Memory B cell (primary cell): ENCODE measurements at regions not wholly inside any gene's neighbourhood (a gene's known extent, or its start where the extent isn't known, plus 50 kb on each side); places are given as distances from the start of the nearest gene placed in this dataset.
"Not testable (repeated sequence)": the region's sequence is repeated elsewhere in the genome, so short reads cannot be mapped to it uniquely, and the experiment has no call there.

Experiments used
- ATAC-seq: fragments of 150-1000 bp; cut with Tn5 transposase; 2 replicates; pipeline ENCODE4 v1.10.0; 2021; ENCODE audit warnings: low read depth, mild to moderate bottlenecking, moderate library complexity
- DNase-seq, 2 donors: peaks; one replicate each; pipeline ENCODE4 v3.0.0; 2022; ENCODE audit warnings: low spot score in 2 of 2
- H3K27ac Mint-ChIP-seq: one replicate; pipeline ENCODE4 v1.8.0; 2022; ENCODE audit warnings: mild to moderate bottlenecking, moderate library complexity, mixed read lengths
- H3K27me3 Mint-ChIP-seq: one replicate; pipeline ENCODE4 v1.8.0; 2022; ENCODE audit warnings: mixed read lengths
- H3K36me3 Mint-ChIP-seq: one replicate; pipeline ENCODE4 v1.8.0; 2022; ENCODE audit warnings: mild to moderate bottlenecking, mixed read lengths
- H3K4me1 Mint-ChIP-seq: one replicate; pipeline ENCODE4 v1.8.0; 2022; ENCODE audit warnings: mixed read lengths
- H3K4me3 Mint-ChIP-seq: one replicate; pipeline ENCODE4 v1.8.0; 2022; ENCODE audit warnings: mild to moderate bottlenecking, moderate library complexity, mixed read lengths
- H3K9me3 Mint-ChIP-seq: one replicate; pipeline ENCODE4 v1.8.0; 2022; ENCODE audit warnings: mixed read lengths

DNA sequence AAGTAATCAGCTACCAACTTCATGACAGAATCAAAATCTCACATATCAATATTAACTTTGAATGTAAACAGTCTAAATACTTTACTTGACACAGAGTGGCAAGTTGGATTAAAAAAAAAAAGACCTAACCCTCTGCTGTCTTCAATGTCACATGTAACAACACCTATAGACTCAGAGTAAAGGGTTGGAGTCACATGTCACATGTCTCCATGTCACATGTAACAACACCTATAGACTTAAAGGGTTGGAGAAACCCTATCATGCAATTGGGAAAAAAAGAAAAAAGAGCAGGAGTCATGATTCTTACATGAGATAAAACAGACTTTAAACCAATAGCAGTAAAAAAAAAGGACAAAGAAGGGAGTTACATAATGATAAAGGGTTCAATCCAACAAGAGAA, 665.3 kb upstream of the LRRTM1 start:
- no peaks in the 10 kb centered on the region for H3K4me1 Mint-ChIP-seq
- H3K27me3 Mint-ChIP-seq, result no peaks in the 10 kb centered on the region
- H3K36me3 Mint-ChIP-seq, result no peaks in the 10 kb centered on the region
- peaks cover 14% of the 10 kb centered on the region for H3K9me3 Mint-ChIP-seq
- no peak overlapping the region for H3K4me3 Mint-ChIP-seq
- ATAC-seq (no peak), DNase-seq (no peak)
- H3K27ac Mint-ChIP-seq, result no peak overlapping the region

DNA sequence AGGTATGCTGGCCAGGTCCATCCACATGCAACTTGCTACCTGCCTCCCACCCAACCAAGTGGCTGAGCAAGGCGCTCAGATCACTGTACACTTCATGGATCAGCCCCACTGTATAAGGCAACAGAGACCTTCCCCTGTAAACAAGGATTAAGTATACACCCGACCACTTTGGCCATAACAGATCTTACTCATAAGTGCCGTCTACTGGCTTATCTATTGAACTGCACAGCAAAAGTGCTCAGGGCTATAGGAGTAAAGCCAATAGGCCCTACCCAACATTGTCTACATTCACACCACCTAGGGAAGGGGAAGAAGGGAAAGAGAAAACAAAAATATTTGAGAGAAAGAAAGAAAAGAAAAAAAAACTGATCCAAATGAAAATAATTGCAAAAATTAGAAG, 663.9 kb upstream of the LRRTM1 start:
- Mint-ChIP-seq H3K9me3 (peaks cover 12% of the 10 kb centered on the region), H3K27ac (no peak overlapping the region), H3K4me3 (no peak overlapping the region), H3K36me3 (no peaks in the 10 kb centered on the region), H3K27me3 (no peaks in the 10 kb centered on the region), H3K4me1 (no peaks in the 10 kb centered on the region)
- ATAC-seq (no peak), DNase-seq (no peak)

DNA sequence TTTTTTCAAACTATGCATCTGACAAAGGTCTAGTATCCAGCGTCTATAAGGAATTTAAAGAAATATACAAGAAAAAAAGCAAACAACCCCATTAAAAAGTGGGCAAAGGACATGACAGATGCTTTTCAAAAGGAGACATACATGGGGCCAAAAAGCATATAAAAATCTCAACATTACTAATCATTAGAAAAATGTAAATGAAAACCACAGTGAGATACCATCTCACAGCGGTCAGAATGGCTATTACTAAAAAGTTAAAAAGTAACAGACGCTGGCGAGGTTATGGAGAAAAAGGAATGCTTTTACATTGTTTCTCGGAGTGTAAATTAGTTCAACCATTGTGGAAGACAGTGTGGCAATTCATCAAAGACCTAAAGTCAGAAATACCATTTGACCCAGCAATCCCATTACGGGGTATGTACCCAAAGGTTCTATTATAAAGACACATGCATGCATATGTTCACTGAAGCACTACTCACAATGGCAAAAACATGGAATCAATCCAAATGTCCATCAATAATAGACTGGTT, 643.1 kb upstream of the LRRTM1 start:
- H3K27me3 Mint-ChIP-seq, result no peaks in the 10 kb centered on the region
- no peaks in the 10 kb centered on the region for H3K4me1 Mint-ChIP-seq
- H3K27ac Mint-ChIP-seq, result no peak overlapping the region
- ATAC-seq, result no peak
- H3K36me3 Mint-ChIP-seq, result no peaks in the 10 kb centered on the region
- DNase-seq, result no peak
- peaks cover 2% of the 10 kb centered on the region for H3K9me3 Mint-ChIP-seq
- no peak overlapping the region for H3K4me3 Mint-ChIP-seq

DNA sequence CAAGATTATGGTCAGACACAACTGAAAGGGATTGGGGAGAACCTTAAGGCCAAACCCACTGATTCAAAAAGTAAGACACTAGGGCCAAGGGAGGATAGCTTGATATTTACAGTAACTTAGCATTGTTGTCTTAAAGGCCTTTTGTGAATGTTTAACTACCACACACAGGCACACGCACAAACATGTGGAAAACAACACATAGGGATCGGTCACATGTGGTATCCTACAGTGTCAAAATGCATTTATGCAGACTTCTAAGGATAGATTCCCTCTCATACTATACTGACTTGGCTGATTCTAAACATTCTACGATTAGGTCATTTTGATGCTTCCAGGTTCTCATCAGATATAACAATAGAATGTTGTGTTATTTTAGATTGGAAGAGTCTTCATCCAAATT, 638.9 kb upstream of the LRRTM1 start:
- no peak overlapping the region for H3K4me3 Mint-ChIP-seq
- no peak for ATAC-seq

DNA sequence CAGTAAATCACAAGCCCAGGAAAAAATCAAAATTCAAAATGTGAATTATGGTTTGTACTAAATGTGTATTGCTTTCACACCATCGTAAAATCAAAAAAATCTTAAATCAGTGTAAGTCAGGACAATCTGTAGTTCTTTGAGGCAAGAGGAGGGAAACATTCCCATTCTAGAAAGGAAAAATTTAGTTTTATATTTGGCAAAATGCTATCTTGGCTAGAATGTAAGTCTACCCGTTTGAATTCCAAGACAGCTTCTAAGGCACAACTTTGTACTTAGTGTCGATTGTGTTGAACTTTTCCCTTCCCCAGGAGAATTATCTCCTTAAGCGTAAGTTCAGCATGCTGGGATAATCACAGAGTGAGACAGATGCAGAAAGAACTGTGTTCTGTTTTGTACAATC, 638.2 kb upstream of the LRRTM1 start:
- H3K4me3 Mint-ChIP-seq, result no peak overlapping the region
- H3K4me1 Mint-ChIP-seq, result no peaks in the 10 kb centered on the region
- DNase-seq, result no peak
- H3K27ac Mint-ChIP-seq, result no peak overlapping the region
- H3K9me3 Mint-ChIP-seq, result peaks cover 1% of the 10 kb centered on the region
- ATAC-seq, result no peak
- H3K36me3 Mint-ChIP-seq, result no peaks in the 10 kb centered on the region
- no peaks in the 10 kb centered on the region for H3K27me3 Mint-ChIP-seq

More for the DNA sequence above, 638.9 kb upstream of the LRRTM1 start:
- Mint-ChIP-seq H3K4me1 (no peaks in the 10 kb centered on the region), H3K27ac (no peak overlapping the region), H3K36me3 (no peaks in the 10 kb centered on the region), H3K9me3 (peaks cover 1% of the 10 kb centered on the region), H3K27me3 (no peaks in the 10 kb centered on the region)
- no peak for DNase-seq

DNA sequence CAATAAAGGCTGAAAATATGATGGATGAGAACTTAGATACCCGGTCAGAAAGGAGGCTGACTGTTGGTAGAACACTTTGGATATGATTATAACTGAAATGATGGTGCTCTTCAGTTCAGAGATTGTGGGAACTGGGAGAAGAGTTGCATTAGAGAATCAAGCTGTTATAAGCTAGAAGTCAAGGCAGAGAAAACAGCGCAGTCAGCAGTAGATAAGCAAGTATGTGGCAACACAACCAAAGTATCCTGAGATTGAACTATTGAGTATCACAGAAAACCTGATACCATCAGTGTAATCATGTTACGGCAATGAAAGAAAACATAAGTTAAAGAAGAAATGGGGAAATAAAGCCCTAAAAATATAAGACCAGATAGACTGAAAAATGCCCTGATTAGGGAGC, 633.9 kb upstream of the LRRTM1 start:
- no peaks in the 10 kb centered on the region for H3K27me3 Mint-ChIP-seq
- no peaks in the 10 kb centered on the region for H3K36me3 Mint-ChIP-seq
- ATAC-seq (no peak), DNase-seq (no peak)
- peaks cover 7% of the 10 kb centered on the region for H3K9me3 Mint-ChIP-seq
- H3K4me1 Mint-ChIP-seq, result no peaks in the 10 kb centered on the region
- no peak overlapping the region for H3K27ac Mint-ChIP-seq
- H3K4me3 Mint-ChIP-seq, result no peak overlapping the region

DNA sequence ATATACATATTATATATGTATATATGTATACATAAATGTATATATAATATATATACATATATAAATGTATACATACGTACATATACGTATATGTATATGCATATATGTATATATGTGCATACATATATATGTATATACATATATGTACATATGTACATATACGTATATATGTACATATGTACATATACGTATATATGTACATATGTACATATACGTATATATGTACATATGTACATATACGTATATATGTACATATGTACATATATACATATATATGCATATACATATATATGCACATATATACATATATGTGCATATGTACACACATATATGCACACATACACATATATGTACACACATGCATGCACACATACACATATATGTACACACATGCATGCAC, 627.3 kb upstream of the LRRTM1 start:
- H3K27me3 Mint-ChIP-seq, H3K36me3 Mint-ChIP-seq, H3K4me1 Mint-ChIP-seq, H3K4me3 Mint-ChIP-seq, ATAC-seq, DNase-seq, H3K27ac Mint-ChIP-seq: not testable (repeated sequence)
- peaks cover 14% of the 10 kb centered on the region for H3K9me3 Mint-ChIP-seq

DNA sequence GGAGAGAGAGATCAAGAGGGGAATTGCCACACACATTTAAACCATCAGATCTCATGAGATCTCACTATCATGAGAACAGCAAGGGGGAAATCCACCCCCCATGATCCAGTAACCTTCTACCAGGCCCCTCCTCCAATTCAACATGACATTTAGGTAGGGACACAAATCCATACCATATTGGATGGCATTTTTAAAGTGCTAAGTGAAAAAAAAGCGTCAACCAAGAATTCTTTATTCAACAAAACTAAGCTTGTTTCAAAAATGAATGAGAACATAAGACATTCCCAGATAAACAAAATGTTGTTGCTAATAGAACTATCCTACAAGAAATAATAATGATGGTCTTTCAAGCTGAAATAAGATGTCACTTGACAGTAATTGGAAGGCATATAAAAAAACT, 626.2 kb upstream of the LRRTM1 start:
- no peak overlapping the region for H3K27ac Mint-ChIP-seq
- no peaks in the 10 kb centered on the region for H3K36me3 Mint-ChIP-seq
- H3K27me3 Mint-ChIP-seq, result no peaks in the 10 kb centered on the region
- no peak for ATAC-seq
- no peak for DNase-seq
- H3K4me1 Mint-ChIP-seq, result no peaks in the 10 kb centered on the region
- peaks cover 11% of the 10 kb centered on the region for H3K9me3 Mint-ChIP-seq
- H3K4me3 Mint-ChIP-seq, result no peak overlapping the region

DNA sequence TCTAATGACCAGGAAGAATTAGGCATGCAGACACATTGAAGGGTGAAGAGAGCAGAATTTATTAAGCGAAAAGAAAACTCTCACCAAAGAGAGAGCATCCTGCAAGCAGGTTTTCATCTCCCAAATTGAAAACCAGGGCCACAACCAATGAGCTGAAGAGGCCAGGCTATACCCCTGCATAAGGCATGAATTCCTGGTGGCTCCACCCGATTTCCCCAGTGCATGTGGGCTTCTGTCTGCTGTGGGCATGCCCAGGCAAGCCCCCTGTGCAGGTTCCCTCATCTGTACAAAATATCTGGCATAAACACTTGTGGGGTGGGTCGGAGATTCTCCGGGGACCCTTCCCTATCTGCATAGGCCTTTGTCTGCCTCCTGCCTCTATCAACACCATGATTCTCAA, 621.6 kb upstream of the LRRTM1 start:
- Mint-ChIP-seq H3K27ac (no peak overlapping the region), H3K4me1 (no peaks in the 10 kb centered on the region), H3K27me3 (no peaks in the 10 kb centered on the region), H3K9me3 (peaks cover 13% of the 10 kb centered on the region), H3K36me3 (no peaks in the 10 kb centered on the region), H3K4me3 (no peak overlapping the region)
- DNase-seq (no peak), ATAC-seq (no peak)

DNA sequence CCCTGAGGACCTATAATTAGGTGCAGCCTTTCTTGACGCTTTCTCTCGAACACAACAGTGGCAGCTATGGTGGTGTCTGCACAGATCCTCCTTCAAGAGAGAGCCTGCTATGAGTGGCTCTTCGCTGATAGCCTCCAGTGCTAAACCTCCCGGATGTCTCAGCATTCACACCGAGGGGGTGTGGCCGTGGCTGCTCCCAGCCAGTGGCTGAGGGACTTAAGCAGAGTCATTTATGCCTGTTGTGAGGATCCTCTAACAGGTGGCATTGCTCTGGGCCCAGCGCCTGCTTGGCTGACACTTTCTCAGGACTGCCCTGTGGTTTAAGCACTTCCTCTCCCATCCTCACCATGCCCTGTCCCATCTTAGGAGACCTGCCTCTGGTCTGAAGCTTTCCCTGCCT, 592.0 kb upstream of the LRRTM1 start:
- Mint-ChIP-seq H3K4me1 (no peaks in the 10 kb centered on the region), H3K27ac (no peak overlapping the region), H3K27me3 (no peaks in the 10 kb centered on the region), H3K36me3 (no peaks in the 10 kb centered on the region), H3K9me3 (peaks cover 11% of the 10 kb centered on the region), H3K4me3 (no peak overlapping the region)
- ATAC-seq (no peak), DNase-seq (no peak)

DNA sequence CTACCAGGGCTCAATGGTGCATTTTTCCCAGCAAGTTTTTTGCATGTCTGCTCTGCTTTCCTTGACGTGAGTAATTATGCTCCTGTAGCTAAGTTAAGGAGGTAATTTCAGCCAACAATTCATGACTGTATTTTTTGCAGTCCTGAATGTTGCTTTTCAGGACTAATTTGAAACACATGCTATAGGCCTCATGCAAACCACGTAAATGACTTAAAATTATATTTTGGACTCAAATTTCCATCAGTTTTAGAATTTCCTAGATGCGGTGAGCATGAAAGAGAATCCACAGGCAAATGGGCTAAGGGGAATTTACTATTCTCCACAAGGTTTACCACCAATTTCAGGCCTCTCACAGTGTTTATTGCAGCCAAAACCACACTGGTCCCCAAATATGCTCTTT, 589.9 kb upstream of the LRRTM1 start:
- Mint-ChIP-seq H3K4me1 (no peaks in the 10 kb centered on the region), H3K27ac (no peak overlapping the region), H3K4me3 (no peak overlapping the region)

DNA sequence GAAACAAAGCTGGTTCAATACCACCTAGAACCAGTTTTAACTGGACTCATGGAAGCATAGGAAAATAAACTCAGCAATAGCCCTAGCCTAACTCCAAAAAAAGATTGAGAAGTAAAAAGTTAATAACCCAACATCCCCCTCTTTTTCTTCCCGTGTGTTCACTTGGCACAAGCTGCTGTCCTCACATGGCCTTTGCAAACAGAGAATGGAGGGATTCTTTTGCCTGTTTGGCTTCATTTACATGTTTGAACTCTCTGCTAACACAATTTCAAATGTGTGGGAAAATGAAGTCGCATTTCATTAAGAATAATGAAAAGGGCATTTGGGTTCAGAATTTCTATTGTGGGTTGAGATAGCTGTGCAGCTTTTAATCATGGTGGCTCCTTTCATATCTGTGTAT, 589.2 kb upstream of the LRRTM1 start:
- Mint-ChIP-seq H3K27me3 (no peaks in the 10 kb centered on the region), H3K9me3 (peaks cover 7% of the 10 kb centered on the region), H3K4me1 (no peaks in the 10 kb centered on the region), H3K36me3 (no peaks in the 10 kb centered on the region), H3K27ac (no peak overlapping the region), H3K4me3 (no peak overlapping the region)
- DNase-seq (no peak), ATAC-seq (no peak)

More for the DNA sequence above, 589.9 kb upstream of the LRRTM1 start:
- H3K27me3 Mint-ChIP-seq, result no peaks in the 10 kb centered on the region
- ATAC-seq, result no peak
- peaks cover 7% of the 10 kb centered on the region for H3K9me3 Mint-ChIP-seq
- no peak for DNase-seq
- H3K36me3 Mint-ChIP-seq, result no peaks in the 10 kb centered on the region

DNA sequence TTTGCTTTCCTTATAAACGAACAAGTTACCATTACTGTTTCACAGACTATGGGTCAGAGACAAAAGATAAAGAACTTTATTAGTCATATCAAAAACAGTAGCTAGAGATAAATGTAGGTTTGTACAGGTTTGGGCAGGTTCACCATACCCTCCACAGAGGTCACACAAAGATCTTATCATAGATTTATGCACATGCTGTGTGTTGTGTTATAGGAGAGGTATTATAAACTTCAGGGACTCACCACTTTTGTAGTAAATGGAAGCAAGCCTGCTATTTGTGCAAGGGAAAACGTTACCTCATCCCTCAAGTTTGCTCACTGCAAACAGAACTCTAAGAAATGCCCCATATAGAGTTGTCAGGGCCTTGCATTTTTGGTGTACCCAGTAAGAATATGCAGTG, 584.5 kb upstream of the LRRTM1 start:
- H3K27ac Mint-ChIP-seq, result no peak overlapping the region
- DNase-seq (no peak), ATAC-seq (no peak)
- H3K4me1 Mint-ChIP-seq, result no peaks in the 10 kb centered on the region
- no peaks in the 10 kb centered on the region for H3K27me3 Mint-ChIP-seq
- H3K9me3 Mint-ChIP-seq, result peaks cover 2% of the 10 kb centered on the region
- no peaks in the 10 kb centered on the region for H3K36me3 Mint-ChIP-seq
- no peak overlapping the region for H3K4me3 Mint-ChIP-seq

DNA sequence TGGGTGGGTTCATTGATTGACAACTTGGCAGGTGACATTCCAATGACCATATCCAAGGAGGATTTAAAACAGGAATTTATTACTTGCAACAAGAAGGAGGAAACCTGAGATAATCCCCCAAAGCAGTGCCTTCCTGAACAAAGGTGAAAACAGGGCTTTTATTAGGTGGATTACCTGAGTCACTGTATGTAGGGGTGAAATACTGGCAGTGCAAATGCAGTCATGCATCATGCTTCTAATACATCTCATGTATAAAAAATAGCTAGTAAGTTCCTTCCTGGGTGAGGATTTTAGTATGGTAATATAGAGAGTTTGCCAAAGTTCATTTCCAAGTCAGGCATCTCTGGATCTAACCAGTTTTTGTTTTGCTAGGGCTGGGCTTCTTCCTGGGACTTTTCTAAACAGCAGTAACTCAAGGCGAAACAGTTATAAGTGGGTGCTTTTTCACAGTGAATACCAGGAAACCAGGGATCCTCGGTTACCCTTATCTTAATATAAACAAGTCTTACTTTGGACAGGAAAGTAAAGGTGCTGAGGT, 583.4 kb upstream of the LRRTM1 start:
- Mint-ChIP-seq H3K4me1 (no peaks in the 10 kb centered on the region), H3K27me3 (no peaks in the 10 kb centered on the region), H3K9me3 (peaks cover 4% of the 10 kb centered on the region), H3K36me3 (no peaks in the 10 kb centered on the region), H3K4me3 (no peak overlapping the region), H3K27ac (no peak overlapping the region)
- DNase-seq (no peak), ATAC-seq (no peak)

DNA sequence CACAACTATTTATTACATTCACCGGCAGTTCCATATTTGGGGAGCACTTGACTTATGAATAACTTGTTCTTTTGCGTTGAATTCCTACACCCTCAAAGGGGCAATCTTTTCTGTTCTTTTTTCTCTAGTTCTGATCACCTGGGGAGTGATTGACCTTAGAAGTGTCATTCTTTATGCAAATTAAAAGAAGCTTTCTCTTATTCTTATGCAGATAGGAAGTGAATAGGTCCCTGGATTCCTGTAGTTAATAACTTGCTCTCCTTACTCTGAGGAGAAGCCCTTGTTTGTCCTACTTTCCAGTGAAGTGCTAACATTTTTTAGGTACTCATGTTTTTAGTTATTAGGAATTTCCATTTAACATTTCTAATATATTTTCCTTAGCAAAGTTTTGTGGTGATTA, 569.8 kb upstream of the LRRTM1 start:
- DNase-seq (no peak), ATAC-seq (no peak)
- Mint-ChIP-seq H3K36me3 (no peaks in the 10 kb centered on the region), H3K4me1 (no peaks in the 10 kb centered on the region), H3K27ac (no peak overlapping the region), H3K27me3 (no peaks in the 10 kb centered on the region), H3K4me3 (no peak overlapping the region), H3K9me3 (peaks cover 14% of the 10 kb centered on the region)
